LNCaP clone FGC (cell line): ENCODE measurements at regions not wholly inside any gene's neighbourhood (a gene's known extent, or its start where the extent isn't known, plus 50 kb on each side); places are given as distances from the start of the nearest gene placed in this dataset.

ENCODE experiments used
- DNase-seq: peaks from one replicate; pipeline ENCODE4 v3.0.0-alpha.2; 2011; ENCODE audit warnings: low read depth
- H3K4me3 ChIP-seq: 2 replicates; pipeline ENCODE4 v1.5.1; 2011; ENCODE audit warnings: mild to moderate bottlenecking, low read depth, low read length, control low read depth
- CTCF ChIP-seq: IDR thresholded peaks from 2 replicates; pipeline ENCODE4 v1.5.1; 2012; ENCODE audit warnings: mild to moderate bottlenecking; ENCODE audit not compliant: control insufficient read depth, insufficient read depth; ENCODE audit errors: extremely low read depth

DNA sequence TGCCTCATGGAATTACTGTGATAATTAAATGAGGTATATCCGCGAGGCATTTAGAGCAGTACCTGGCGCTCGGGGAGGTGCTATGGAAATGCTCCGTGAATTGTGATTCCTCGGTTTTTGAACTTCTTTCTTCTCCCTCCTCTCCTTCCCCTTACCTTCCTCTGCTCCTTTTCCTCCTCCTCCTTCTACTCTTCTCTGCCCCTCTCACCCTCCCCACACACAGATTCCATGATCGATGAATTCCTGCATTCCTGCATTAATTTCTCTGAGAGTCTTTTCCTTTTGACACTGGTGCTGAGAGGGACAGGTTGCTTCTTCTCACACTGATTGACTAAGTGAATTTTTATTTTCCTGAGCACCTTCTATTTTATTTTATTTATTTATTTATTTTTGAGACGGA, 101.2 kb upstream of the RGMA start:
- no peak for TF ChIP-seq CTCF
- DNase-seq = no peak
- no peak overlapping the region for H3K4me3 ChIP-seq

DNA sequence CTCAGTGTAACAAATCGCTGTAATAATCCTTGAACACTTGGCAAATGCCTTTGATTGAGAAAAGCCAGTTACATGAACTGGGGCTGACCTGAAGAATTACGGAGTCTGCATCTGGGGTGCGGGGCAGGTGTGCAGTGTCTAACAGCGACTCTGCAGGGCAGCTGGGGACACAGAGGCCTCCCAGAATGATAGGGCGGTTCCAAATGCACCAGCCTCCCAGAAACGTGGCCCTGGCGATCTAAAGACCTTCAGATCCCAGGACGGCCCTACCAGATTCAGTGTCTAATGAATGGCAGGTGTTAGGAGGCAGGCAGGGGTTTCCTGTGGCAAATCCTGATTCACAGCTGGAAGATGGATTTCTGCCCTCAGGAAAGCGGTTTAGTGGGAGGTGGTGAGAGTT, 100.5 kb upstream of the RGMA start:
- no peak overlapping the region for H3K4me3 ChIP-seq
- no peak for TF ChIP-seq CTCF
- DNase-seq = no peak

- no peak for DNase-seq
- no peak overlapping the region for H3K4me3 ChIP-seq
- TF ChIP-seq CTCF = no peak
These were observed 99.2 kb upstream of the RGMA start for GRCh38 chr15:93188236-93188635.

DNA sequence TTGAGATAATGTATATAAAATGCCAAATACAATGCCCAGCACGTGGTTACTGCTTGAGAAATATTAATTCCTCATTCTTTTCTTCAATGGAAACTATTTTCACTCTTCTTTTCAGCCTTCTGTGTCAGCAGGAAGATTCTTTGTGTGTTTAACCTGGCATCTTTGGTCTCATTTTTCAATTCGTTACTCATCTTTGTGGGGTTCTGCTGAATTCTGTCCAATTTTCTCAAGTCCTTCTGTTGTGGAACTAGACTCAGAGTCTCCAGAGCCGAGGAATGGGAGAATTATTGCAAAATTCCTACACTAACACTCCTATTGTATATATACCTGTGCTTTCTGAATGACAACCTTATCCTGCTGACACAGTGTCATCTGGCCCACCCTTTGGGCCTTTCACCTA, 96.8 kb upstream of the RGMA start:
- no peak for DNase-seq
- TF ChIP-seq CTCF = no peak

DNA sequence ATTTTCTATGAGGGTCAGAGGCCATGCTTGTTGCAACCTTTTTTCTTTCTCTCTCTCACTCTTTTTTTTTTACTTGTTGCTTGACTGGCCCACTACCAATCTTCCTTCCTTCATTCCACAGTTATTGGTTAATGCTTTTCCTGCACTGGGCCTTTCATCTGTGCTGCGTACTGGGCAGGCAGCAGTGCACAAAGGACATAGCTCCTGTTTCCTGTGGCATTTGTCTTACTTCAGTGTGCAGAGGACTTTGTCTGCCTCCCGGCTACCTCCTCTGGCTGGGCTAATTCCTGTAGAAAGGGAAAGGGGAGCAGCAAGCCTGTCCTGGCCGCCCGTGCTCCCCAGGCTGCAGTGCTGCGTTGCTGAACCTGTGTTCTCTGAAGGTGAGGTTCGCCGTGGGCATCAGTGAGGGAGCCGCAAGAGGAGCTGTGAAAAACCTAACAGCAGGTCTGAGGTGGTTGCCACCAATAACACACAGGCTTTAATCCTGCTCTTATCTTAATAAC, 93.7 kb upstream of the RGMA start:
- no peak for DNase-seq
- no peak for TF ChIP-seq CTCF
- H3K4me3 ChIP-seq = no peak overlapping the region

More for the DNA sequence above, 96.8 kb upstream of the RGMA start:
- H3K4me3 ChIP-seq = no peak overlapping the region

- no peak overlapping the region for H3K4me3 ChIP-seq
- TF ChIP-seq CTCF = no peak
- DNase-seq = no peak
These were observed 91.6 kb upstream of the RGMA start for GRCh38 chr15:93180656-93181055.

GRCh38 chr15:93180128-93180527, 91.1 kb upstream of the RGMA start:
- no peak for DNase-seq
- no peak for TF ChIP-seq CTCF
- no peak overlapping the region for H3K4me3 ChIP-seq
